ENCODE measurements at regions not wholly inside any gene's neighbourhood (a gene's known extent, or its start where the extent isn't known, plus 50 kb on each side); places are given as distances from the start of the nearest gene placed in this dataset.
"Not testable (repeated sequence)": the region's sequence is repeated elsewhere in the genome, so short reads cannot be mapped to it uniquely, and the experiment has no call there.

DNA sequence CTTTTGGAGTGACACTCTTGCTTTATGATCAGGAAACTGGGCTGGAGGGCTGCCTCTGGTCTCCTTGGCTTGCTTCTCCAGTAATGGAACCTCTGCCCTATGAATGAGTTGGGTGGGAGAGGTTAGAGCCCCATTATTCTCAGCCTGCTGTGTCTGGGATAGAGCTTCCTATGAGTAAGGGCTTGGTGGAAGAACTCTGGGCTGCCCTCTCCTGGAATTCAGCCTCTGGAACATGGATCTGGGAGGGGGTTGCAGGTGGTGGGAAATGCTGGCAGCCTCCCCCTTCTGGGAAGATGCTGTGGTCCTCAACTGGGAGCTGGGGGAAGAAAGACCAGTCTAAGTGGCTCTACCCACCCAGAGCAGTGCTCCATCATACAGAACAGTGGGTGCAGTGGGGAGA, 81.8 kb upstream of the SYN3 start:
- DNase-seq, result no peak

DNA sequence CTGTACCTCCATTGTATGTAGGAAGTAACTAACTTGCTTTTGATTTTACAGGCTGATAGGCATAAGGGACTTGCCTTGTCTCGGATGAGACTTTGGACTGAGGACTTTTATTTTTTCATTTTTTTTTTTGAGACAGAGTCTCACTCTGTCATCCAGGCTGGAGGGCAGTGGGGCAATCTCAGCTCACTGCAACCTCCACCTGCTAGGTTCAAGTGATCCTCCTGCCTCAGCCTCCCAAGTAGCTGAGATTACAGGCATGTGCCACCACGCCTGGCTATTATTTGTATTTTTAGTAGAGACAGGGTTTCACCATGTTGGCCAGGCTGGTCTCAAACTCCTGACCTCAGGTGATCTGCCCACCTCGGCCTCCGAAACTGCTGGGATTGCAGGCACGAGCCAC, 80.2 kb upstream of the SYN3 start:
- not testable (repeated sequence) for DNase-seq

GRCh38 chr22:33130473-33130872, 72.3 kb upstream of the SYN3 start:
- DNase-seq, result no peak

GRCh38 chr22:33129621-33130020, 71.4 kb upstream of the SYN3 start:
- no peak for DNase-seq

- DNase-seq, result no peak
Observed at GRCh38 chr22:33126881-33127280, 68.7 kb upstream of the SYN3 start.

GRCh38 chr22:33124471-33124870, 66.3 kb upstream of the SYN3 start:
- DNase-seq, result no peak

DNA sequence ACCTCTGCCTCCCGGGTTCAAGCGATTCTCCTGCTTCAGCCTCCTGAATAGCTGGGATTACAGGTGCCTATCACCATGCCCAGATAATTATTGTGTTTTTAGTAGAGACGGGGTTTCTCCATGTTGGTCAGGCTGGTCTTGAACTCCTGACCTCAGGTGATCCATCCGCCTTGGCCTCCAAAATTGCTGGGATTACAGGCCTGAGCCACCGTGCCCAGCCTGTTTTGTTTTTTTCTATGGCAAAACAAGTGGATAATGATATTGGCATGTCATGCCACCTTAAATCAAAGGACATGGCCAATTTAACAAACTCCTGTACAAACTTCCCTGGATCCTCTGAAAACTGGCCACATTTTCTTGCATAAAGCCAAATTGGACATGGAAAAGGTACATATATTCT, 64.3 kb upstream of the SYN3 start:
- not testable (repeated sequence) for DNase-seq

GRCh38 chr22:33119044-33119443, 60.9 kb upstream of the SYN3 start:
- no peak for DNase-seq

- no peak for DNase-seq
Observed at GRCh38 chr22:33117821-33118220, 59.6 kb upstream of the SYN3 start.

- DNase-seq, result no peak
Observed at GRCh38 chr22:33116841-33117547, 58.8 kb upstream of the SYN3 start.

- DNase-seq, result no peak
Observed at GRCh38 chr22:33114565-33114964, 56.4 kb upstream of the SYN3 start.

DNA sequence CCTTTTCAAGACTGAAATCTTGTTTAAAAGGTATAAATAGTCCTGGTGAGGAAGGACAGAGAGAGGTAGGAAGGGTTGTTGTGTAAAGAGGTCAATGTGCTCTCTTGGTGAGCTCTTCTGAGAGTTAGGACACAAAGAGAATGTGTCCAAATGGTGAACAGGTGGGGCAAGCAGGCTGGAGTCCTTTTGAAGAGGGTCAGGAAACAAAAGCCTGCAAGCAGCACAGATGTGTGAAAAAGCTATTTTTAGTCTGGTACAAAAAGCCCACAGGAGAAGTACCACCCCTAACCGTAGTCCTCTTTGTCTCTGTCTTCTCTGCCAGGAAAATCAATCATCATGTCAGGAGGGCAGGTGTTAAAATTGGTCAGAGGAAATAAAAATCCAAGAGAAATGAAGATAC, 54.4 kb upstream of the SYN3 start:
- no peak for DNase-seq

DNA sequence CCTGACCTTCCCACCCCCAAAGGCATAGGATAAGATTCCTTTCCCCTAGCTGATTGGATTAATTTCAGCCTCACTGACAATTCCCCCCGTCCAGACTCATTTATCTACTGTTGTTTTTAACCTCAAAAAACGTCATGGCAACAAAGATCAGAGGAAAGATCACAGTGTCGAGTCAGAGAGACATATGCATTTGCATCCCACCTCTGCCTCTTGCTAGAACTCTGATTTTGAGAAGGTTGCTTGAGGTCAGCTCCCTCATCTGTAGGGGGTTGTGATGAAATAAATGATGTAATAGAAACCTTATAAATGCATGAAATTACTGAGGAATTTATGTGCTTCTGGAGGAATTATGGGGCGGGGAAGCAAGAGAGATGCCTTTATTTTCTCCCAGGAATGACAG, 53.3 kb upstream of the SYN3 start:
- no peak for DNase-seq

- no peak for DNase-seq
Observed at GRCh38 chr22:33110562-33111163, 52.5 kb upstream of the SYN3 start.

DNA sequence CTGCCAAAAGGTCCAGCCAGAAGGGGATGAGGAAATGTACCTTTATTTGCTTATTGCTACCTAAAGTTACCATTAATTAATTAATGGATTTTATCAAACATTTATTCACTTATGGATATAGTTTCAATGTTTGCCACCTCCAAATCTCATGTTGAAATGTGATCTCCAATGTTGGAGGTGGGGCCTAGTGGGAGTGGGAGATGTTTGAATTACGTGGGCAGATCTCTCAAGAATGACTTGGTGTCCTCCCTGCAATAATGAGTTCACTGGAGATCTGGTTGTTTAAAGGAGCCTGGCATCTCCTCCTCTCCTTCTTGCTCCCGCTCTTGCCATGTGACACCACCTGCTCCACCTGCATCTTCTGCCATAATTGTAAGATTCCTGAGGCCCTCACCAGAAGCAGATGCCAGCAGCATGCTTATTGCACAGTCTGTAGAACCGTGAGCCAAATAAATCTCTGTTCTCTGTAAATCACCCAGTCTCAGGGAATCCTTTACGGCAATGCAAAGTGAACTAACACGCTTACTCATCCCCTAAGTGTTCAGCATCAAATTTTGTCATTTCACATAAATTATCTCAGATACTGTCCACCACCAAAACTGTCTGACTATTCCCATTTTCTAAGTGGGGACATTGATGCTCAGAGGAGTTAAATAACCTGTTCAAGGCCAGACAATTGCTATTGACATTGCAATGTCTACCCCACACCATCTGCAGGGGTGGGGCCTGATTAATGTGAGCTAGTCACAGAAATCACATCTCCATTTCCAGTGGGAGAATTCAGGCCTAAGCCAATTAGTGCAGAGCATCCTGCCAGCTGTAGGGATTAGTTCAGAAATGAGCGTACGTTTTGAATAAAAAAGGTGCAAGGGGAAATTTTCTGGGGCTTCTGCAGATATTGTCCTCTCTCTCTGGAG, 51.6 kb upstream of the SYN3 start:
- no peak for DNase-seq

GRCh38 chr22:33108037-33108436, 49.9 kb upstream of the SYN3 start:
- no peak for DNase-seq

Measured in inflammatory macrophage treated with lipopolysaccharide for 1 hour (primary cell).